HCT116 (cell line): ENCODE measurements at regions not wholly inside any gene's neighbourhood (a gene's known extent, or its start where the extent isn't known, plus 50 kb on each side); places are given as distances from the start of the nearest gene placed in this dataset.

ENCODE experiments used
- ATAC-seq: fragments of 200-7000 bp; cut with Tn5 transposase; 2 replicates; pipeline ENCODE4 v1.9.1; 2020; ENCODE audit warnings: mild to moderate bottlenecking, moderate library complexity
- BruUV-seq: library from RNA; stranded (reverse); fragments of 400-500 nt; replicated peaks from 2 replicates; lab custom pipeline; 2021; lab: Mats Ljungman, UMichigan
- CTCF ChIA-PET: fragments of 300-600 bp; sonication (Branson Sonifier 250); formaldehyde crosslinking; loops from one replicate; lab custom pipeline; 2021; ENCODE audit warnings: antibody characterized with exemption; lab: Charles Lee
- POLR2A ChIA-PET: fragments of 300-600, 350-600 bp; sonication (Branson Sonifier 250); formaldehyde crosslinking; loops from one replicate; lab custom pipeline; 2021; ENCODE audit warnings: antibody characterized with exemption; lab: Charles Lee
- RAD21 ChIA-PET, 2 experiments: fragments of 300-600 bp; sonication (Branson Sonifier 250); formaldehyde crosslinking; loops; one replicate each; lab custom pipeline; 2023; ENCODE audit warnings: low total read pairs in 2 of 2; ENCODE audit not compliant: uncharacterized antibody in 2 of 2, unreplicated experiment in 2 of 2, low non-redundant PET in 1 of 2; lab: Charles Lee
- DNase-seq: peaks from one replicate; pipeline ENCODE4 v3.0.0-alpha.2; 2010; ENCODE audit warnings: low read depth, low spot score
- H2AFZ ChIP-seq: fragments of 200-600 bp; shearing (Covaris generic), sonication (generic); 2 replicates; pipeline ENCODE4 v1.6.1; 2017; ENCODE audit warnings: low read depth, mixed run types, mixed read lengths, antibody characterized with exemption, low read length; ENCODE audit not compliant: poor library complexity, severe bottlenecking
- H3K27ac ChIP-seq: 2 replicates; pipeline ENCODE4 v1.5.1; 2012; ENCODE audit warnings: low read depth, low read length
- H3K27me3 ChIP-seq: fragments of 200-600 bp; sonication (generic); 2 replicates; pipeline ENCODE4 v1.6.1; 2016; ENCODE audit warnings: mixed run types, low read length, mixed read lengths; ENCODE audit not compliant: insufficient read depth
- H3K36me3 ChIP-seq, 2 experiments: fragments of 200-500 bp in 1 of 2; fragments of 200-600 bp in 1 of 2; sonication (Bioruptor generic) in 1 of 2; sonication (generic) in 1 of 2; 2 replicates each; pipeline versions ENCODE4 v1.5.1 to v1.6.1; 2014 to 2016; ENCODE audit warnings: low read length in 2 of 2, inconsistent platforms in 1 of 2, mixed read lengths in 1 of 2, mixed run types in 1 of 2; ENCODE audit not compliant: insufficient read depth in 2 of 2, control insufficient read depth in 1 of 2
- H3K4me1 ChIP-seq, 2 experiments: fragments of 200-600 bp in 1 of 2; sonication (generic) in 1 of 2; 2 replicates each; pipeline versions ENCODE4 v1.5.1 to v1.6.1; 2012 to 2017; ENCODE audit warnings: low read length in 2 of 2, inconsistent platforms in 1 of 2, mild to moderate bottlenecking in 1 of 2, mixed read lengths in 1 of 2, mixed run types in 1 of 2, moderate library complexity in 1 of 2; ENCODE audit not compliant: insufficient read depth in 2 of 2, control insufficient read depth in 1 of 2
- H3K4me2 ChIP-seq: fragments of 200-600 bp; sonication (generic); 2 replicates; pipeline ENCODE4 v1.6.1; 2017; ENCODE audit warnings: mixed run types, low read length, mixed read lengths
- H3K4me3 ChIP-seq, 2 experiments: fragments of 200-600 bp in 1 of 2; sonication (generic) in 1 of 2; replicated peaks in 1 of 2; 2 replicates each; pipeline ENCODE4 v1.5.1; 2011 to 2016; ENCODE audit warnings: low read length in 2 of 2, control low read depth in 1 of 2, low read depth in 1 of 2, mild to moderate bottlenecking in 1 of 2, mixed read lengths in 1 of 2, mixed run types in 1 of 2
- H3K79me2 ChIP-seq: fragments of 200-600 bp; sonication (generic); 2 replicates; pipeline ENCODE4 v1.6.1; 2017; ENCODE audit warnings: mild to moderate bottlenecking, mixed run types, low read length, moderate library complexity, mixed read lengths; ENCODE audit not compliant: insufficient read depth
- H3K9ac ChIP-seq: fragments of 200-600 bp; sonication (generic); 2 replicates; pipeline ENCODE4 v1.6.1; 2016; ENCODE audit warnings: low read length, mixed read lengths
- H3K9me2 ChIP-seq: fragments of 200-600 bp; sonication (generic), shearing (Covaris generic); 2 replicates; pipeline ENCODE4 v1.6.1; 2017; ENCODE audit warnings: mixed run types, mild to moderate bottlenecking, moderate library complexity; ENCODE audit not compliant: insufficient read depth
- H3K9me3 ChIP-seq, 2 experiments: fragments of 200-500 bp in 1 of 2; fragments of 200-600 bp in 1 of 2; sonication (Bioruptor generic) in 1 of 2; sonication (generic) in 1 of 2; 2 replicates each; pipeline ENCODE4 v1.6.1; 2014 to 2017; ENCODE audit warnings: low read length in 2 of 2, mixed read lengths in 2 of 2, inconsistent platforms in 1 of 2, low read depth in 1 of 2, mild to moderate bottlenecking in 1 of 2, mixed run types in 1 of 2, moderate library complexity in 1 of 2; ENCODE audit not compliant: control insufficient read depth in 1 of 2, insufficient read depth in 1 of 2
- H4K20me1 ChIP-seq: fragments of 200-600 bp; sonication (generic), shearing (Covaris generic); 2 replicates; pipeline ENCODE4 v1.6.1; 2017; ENCODE audit warnings: mixed run types, mild to moderate bottlenecking, moderate library complexity; ENCODE audit not compliant: insufficient read depth
- ATF3 ChIP-seq: IDR thresholded peaks from 2 replicates; pipeline ENCODE4 v1.6.1; 2012
- CBX3 ChIP-seq: IDR thresholded peaks from 2 replicates; pipeline ENCODE4 v1.6.1; 2012; ENCODE audit warnings: low read depth
- CEBPB ChIP-seq: IDR thresholded peaks from 2 replicates; pipeline ENCODE4 v1.6.1; 2012; ENCODE audit warnings: low read depth
- CTCF ChIP-seq, 3 experiments: fragments of 200-600 bp in 1 of 3; sonication (generic) in 1 of 3; IDR thresholded peaks in 2 of 3; conservative IDR thresholded peaks in 1 of 3; 2 replicates each; pipeline ENCODE4 v1.5.1; 2012 to 2017; ENCODE audit warnings: low read depth in 2 of 3, low read length in 2 of 3, antibody characterized with exemption in 1 of 3, borderline replicate concordance in 1 of 3, control low read depth in 1 of 3, mild to moderate bottlenecking in 1 of 3, mixed read lengths in 1 of 3, mixed run types in 1 of 3, moderate library complexity in 1 of 3; ENCODE audit not compliant: insufficient read depth in 1 of 3
- EGR1 ChIP-seq: IDR thresholded peaks from 2 replicates; pipeline ENCODE4 v1.6.1; 2012; ENCODE audit warnings: low read depth
- ELF1 ChIP-seq: IDR thresholded peaks from 2 replicates; pipeline ENCODE4 v1.6.1; 2012; ENCODE audit warnings: low read depth, borderline replicate concordance
- EZH2 ChIP-seq: fragments of 200-600 bp; sonication (generic); IDR thresholded peaks from 2 replicates; pipeline ENCODE4 v1.6.1; 2017; ENCODE audit warnings: antibody characterized with exemption, mixed run types
- FOSL1 ChIP-seq: IDR thresholded peaks from 2 replicates; pipeline ENCODE4 v1.6.1; 2012; ENCODE audit warnings: low read depth
- MAX ChIP-seq: IDR thresholded peaks from 2 replicates; pipeline ENCODE4 v1.6.1; 2012
- POLR2A ChIP-seq: IDR thresholded peaks from 2 replicates; pipeline ENCODE4 v1.7.0; 2011; ENCODE audit warnings: borderline replicate concordance; ENCODE audit not compliant: insufficient read depth, insufficient read length; ENCODE audit errors: extremely low read depth
- POLR2AphosphoS5 ChIP-seq: IDR thresholded peaks from 2 replicates; pipeline ENCODE4 v1.6.1; 2011; ENCODE audit warnings: mild to moderate bottlenecking, low read depth, low read length, moderate library complexity
- SIN3A ChIP-seq: IDR thresholded peaks from 2 replicates; pipeline ENCODE4 v1.6.1; 2012; ENCODE audit warnings: low read depth
- SP1 ChIP-seq: IDR thresholded peaks from 2 replicates; pipeline ENCODE4 v1.6.1; 2012; ENCODE audit warnings: low read depth
- TCF7L2 ChIP-seq: IDR thresholded peaks from 2 replicates; pipeline ENCODE4 v1.7.0; 2011; ENCODE audit warnings: borderline replicate concordance, inconsistent platforms; ENCODE audit not compliant: insufficient read depth, insufficient read length; ENCODE audit errors: extremely low read depth
- YY1 ChIP-seq: IDR thresholded peaks from 2 replicates; pipeline ENCODE4 v1.6.1; 2011; ENCODE audit warnings: low read length, low read depth, moderate library complexity, mild to moderate bottlenecking; ENCODE audit not compliant: insufficient replicate concordance; ENCODE audit errors: extremely low read depth
- ZBTB33 ChIP-seq: IDR thresholded peaks from 2 replicates; pipeline ENCODE4 v1.6.1; 2011; ENCODE audit warnings: mild to moderate bottlenecking, low read length, moderate library complexity; ENCODE audit not compliant: insufficient replicate concordance; ENCODE audit errors: extremely low read depth
- ZFX ChIP-seq: fragments of 450-650 bp; IDR thresholded peaks from 2 replicates; pipeline ENCODE4 v1.6.1; 2017
- ZNF274 ChIP-seq: fragments of 200-500 bp; sonication (Bioruptor generic); IDR thresholded peaks from 2 replicates; pipeline ENCODE4 v1.6.1; 2014; ENCODE audit warnings: mild to moderate bottlenecking, low read depth, low read length, inconsistent platforms
- intact Hi-C: fragments of 100-400 bp; cut with micrococcal nuclease; formaldehyde crosslinking; loops from 2 replicates; pipeline ENCODE4 v1.10.0; 2022

- no TSS peak for BruUV-seq
- DNase-seq, result no peak
- Histone ChIP-seq H3K4me2 (no peak overlapping the region), H2AFZ (no peak overlapping the region), H3K36me3 (no peaks in the 10 kb centered on the region), H3K4me1 (no peaks in the 10 kb centered on the region), H3K9me3 (peaks cover 3 to 4% of the 10 kb centered on the region in 2 experiments; a peak in 2 of 4 replicates), H3K9me2 (no peaks in the 10 kb centered on the region), H3K9ac (no peak overlapping the region), H3K27ac (no peak overlapping the region), H3K4me3 (no peak overlapping the region), H3K79me2 (no peaks in the 10 kb centered on the region), H4K20me1 (no peaks in the 10 kb centered on the region), H3K27me3 (no peaks in the 10 kb centered on the region)
- RAD21 ChIA-PET, result no interaction called here
- no peak for ATAC-seq
- POLR2A ChIA-PET, result no interaction called here
- TF ChIP-seq ZNF274 (no peak), CEBPB (no peak), SP1 (no peak), CBX3 (no peak), ZBTB33 (no peak), YY1 (no peak), CTCF (IDR thresholded peaks at IDR 0.05 in 2 of 3, conservative IDR thresholded peaks at IDR 0.05 in 1 of 3; ENCODE audit: borderline replicate concordance in 1 of 3, insufficient read depth in 1 of 3, low read depth in 2 of 3, low read length in 2 of 3) (no peak), TCF7L2 (no peak), POLR2AphosphoS5 (no peak), MAX (no peak), ZFX (no peak), POLR2A (no peak), SIN3A (no peak), FOSL1 (no peak), ATF3 (no peak), EZH2 (no peak), ELF1 (no peak), EGR1 (no peak)
- CTCF ChIA-PET, result no interaction called here
- intact Hi-C loops, result no loop called here
Measured at GRCh38 chr9:80836013-80836412, 853.3 kb downstream of the TLE1 start.
